Endothelial cell of umbilical vein (primary cell): ENCODE measurements at regions not wholly inside any gene's neighbourhood (a gene's known extent, or its start where the extent isn't known, plus 50 kb on each side); places are given as distances from the start of the nearest gene placed in this dataset.

Experiments
- BruUV-seq: library from RNA; stranded (reverse); fragments of 400-500 nt; replicated peaks from 2 replicates; lab custom pipeline; 2021; lab: Mats Ljungman, UMichigan
- CTCF ChIA-PET: fragments of 300-600, 350-600 bp; sonication (Branson Sonifier 250); formaldehyde crosslinking; loops from one replicate; lab custom pipeline; 2021; ENCODE audit warnings: antibody characterized with exemption, inconsistent platforms; lab: Charles Lee
- POLR2A ChIA-PET: fragments of 300-600, 350-600 bp; sonication (Branson Sonifier 250); formaldehyde crosslinking; loops from one replicate; lab custom pipeline; 2021; ENCODE audit warnings: antibody characterized with exemption, inconsistent platforms; lab: Charles Lee
- DNase-seq: peaks from one replicate; pipeline ENCODE4 v3.0.0-alpha.2; 2011; ENCODE audit warnings: low read depth, low spot score
- FAIRE-seq: peaks from 2 replicates; lab custom pipeline; 2011; peaks lifted over from hg19 to GRCh38; lab: Jason Lieb, UNC
- H2AFZ ChIP-seq: 2 replicates; pipeline ENCODE4 v1.6.0; 2012; ENCODE audit warnings: low read depth, low read length, control low read depth, inconsistent platforms
- H3K27ac ChIP-seq: 2 replicates; pipeline ENCODE4 v1.5.1; 2011; ENCODE audit warnings: low read depth, mild to moderate bottlenecking, control low read depth, low read length, moderate library complexity; ENCODE audit not compliant: insufficient read depth
- H3K27me3 ChIP-seq, 2 experiments: 2 replicates each; pipeline versions ENCODE4 v1.6.0 to v1.6.1; 2011; ENCODE audit warnings: low read length in 2 of 2, mixed read lengths in 1 of 2; ENCODE audit not compliant: control insufficient read depth in 2 of 2, insufficient read depth in 2 of 2
- H3K36me3 ChIP-seq, 2 experiments: 2 replicates in 1 of 2; 3 replicates in 1 of 2; pipeline ENCODE4 v1.5.1; 2011; ENCODE audit warnings: low read length in 2 of 2, mild to moderate bottlenecking in 1 of 2, moderate library complexity in 1 of 2; ENCODE audit not compliant: control insufficient read depth in 2 of 2, insufficient read depth in 2 of 2; ENCODE audit errors: extremely low read depth in 1 of 2
- H3K4me1 ChIP-seq: 3 replicates; pipeline ENCODE4 v1.5.1; 2011; ENCODE audit warnings: mild to moderate bottlenecking, low read length; ENCODE audit not compliant: control insufficient read depth, insufficient read depth; ENCODE audit errors: extremely low read depth
- H3K4me2 ChIP-seq: 2 replicates; pipeline ENCODE4 v1.6.1; 2011; ENCODE audit warnings: low read length, control low read depth, mixed read lengths; ENCODE audit not compliant: insufficient read depth
- H3K4me3 ChIP-seq, 3 experiments: fragments of 200-600 bp in 1 of 3; sonication (generic), shearing (Covaris generic) in 1 of 3; replicated peaks in 1 of 3; 2 replicates each; pipeline ENCODE4 v1.5.1; 2011 to 2016; ENCODE audit warnings: control low read depth in 3 of 3, low read length in 3 of 3, mild to moderate bottlenecking in 2 of 3, inconsistent platforms in 1 of 3, low read depth in 1 of 3, moderate library complexity in 1 of 3; ENCODE audit not compliant: insufficient read depth in 1 of 3
- H3K79me2 ChIP-seq: 2 replicates; pipeline ENCODE4 v1.6.0; 2012; ENCODE audit warnings: low read length, inconsistent platforms; ENCODE audit not compliant: control insufficient read depth, insufficient read depth
- H3K9ac ChIP-seq: replicated peaks from 2 replicates; pipeline ENCODE3; 2011; ENCODE audit warnings: low read length, control low read depth; ENCODE audit not compliant: insufficient read depth; ENCODE audit errors: extremely low read depth
- H3K9me1 ChIP-seq: replicated peaks from 3 replicates; pipeline ENCODE4 v1.6.0; 2011; ENCODE audit warnings: mild to moderate bottlenecking, low read length; ENCODE audit not compliant: control insufficient read depth, insufficient read depth; ENCODE audit errors: extremely low read depth
- H3K9me3 ChIP-seq: replicated peaks from 2 replicates; pipeline ENCODE4 v1.5.1; 2012; ENCODE audit warnings: low read length, inconsistent platforms; ENCODE audit not compliant: control insufficient read depth, insufficient read depth
- H4K20me1 ChIP-seq: replicated peaks from 2 replicates; pipeline ENCODE3; 2011; ENCODE audit warnings: mild to moderate bottlenecking, low read length; ENCODE audit not compliant: control insufficient read depth, insufficient read depth; ENCODE audit errors: extremely low read depth
- CTCF ChIP-seq, 2 donors: IDR thresholded peaks; 1 replicate in 1 of 2; 2 replicates in 1 of 2; pipeline ENCODE4 v1.5.1; 2011; ENCODE audit warnings: low read length in 2 of 2, mild to moderate bottlenecking in 2 of 2, moderate library complexity in 2 of 2, control low read depth in 1 of 2, inconsistent platforms in 1 of 2, low read depth in 1 of 2; ENCODE audit not compliant: insufficient read depth in 1 of 2; ENCODE audit errors: extremely low read depth in 1 of 2
- EZH2 ChIP-seq: IDR thresholded peaks from 2 replicates; pipeline ENCODE4 v1.6.1; 2012; ENCODE audit warnings: borderline replicate concordance, low read depth, mild to moderate bottlenecking, moderate library complexity, low read length, inconsistent platforms; ENCODE audit not compliant: severe bottlenecking
- FOS ChIP-seq: IDR thresholded peaks from 2 replicates; pipeline ENCODE4 v1.6.1; 2011; ENCODE audit warnings: mild to moderate bottlenecking, low read length, moderate library complexity, borderline replicate concordance; ENCODE audit not compliant: insufficient read depth
- GATA2 ChIP-seq: IDR thresholded peaks from 2 replicates; pipeline ENCODE4 v1.7.0; 2011; ENCODE audit warnings: low read depth, mild to moderate bottlenecking, moderate library complexity, mixed read lengths, low read length; ENCODE audit not compliant: insufficient read length, insufficient read depth
- JUN ChIP-seq: IDR thresholded peaks from 2 replicates; pipeline ENCODE4 v1.6.1; 2011; ENCODE audit warnings: borderline replicate concordance, low read depth; ENCODE audit not compliant: insufficient read length, insufficient read depth
- MYC ChIP-seq: IDR thresholded peaks from one replicate; pipeline ENCODE4 v1.6.1; 2011; ENCODE audit warnings: mild to moderate bottlenecking, low read depth, low read length
- POLR2A ChIP-seq: IDR thresholded peaks from 2 replicates; pipeline ENCODE4 v1.6.1; 2012; ENCODE audit warnings: low read depth, mild to moderate bottlenecking, control low read depth, low read length
- POLR2AphosphoS5 ChIP-seq: IDR thresholded peaks from 2 replicates; pipeline ENCODE4 v1.6.1; 2012; ENCODE audit warnings: low read depth, mild to moderate bottlenecking, control low read depth, low read length, moderate library complexity; ENCODE audit not compliant: insufficient read depth
- dilution Hi-C: fragments of 300-500 bp; cut with MboI; formaldehyde crosslinking; loops from one replicate; pipeline ENCODE4 v1.15.0; 2019; ENCODE audit warnings: low sequenced_read_pairs; ENCODE audit not compliant: extremely low pct_ligation_motif_present
- intact Hi-C: fragments of 100-400 bp; cut with micrococcal nuclease; formaldehyde crosslinking; loops from one replicate; pipeline ENCODE4 v1.10.0; 2022
- TF ChIP-seq, protein P1 (sequence below): IDR thresholded peaks from 2 replicates; pipeline ENCODE4 v1.6.1; 2011; ENCODE audit not compliant: insufficient read depth, insufficient read length

DNA sequence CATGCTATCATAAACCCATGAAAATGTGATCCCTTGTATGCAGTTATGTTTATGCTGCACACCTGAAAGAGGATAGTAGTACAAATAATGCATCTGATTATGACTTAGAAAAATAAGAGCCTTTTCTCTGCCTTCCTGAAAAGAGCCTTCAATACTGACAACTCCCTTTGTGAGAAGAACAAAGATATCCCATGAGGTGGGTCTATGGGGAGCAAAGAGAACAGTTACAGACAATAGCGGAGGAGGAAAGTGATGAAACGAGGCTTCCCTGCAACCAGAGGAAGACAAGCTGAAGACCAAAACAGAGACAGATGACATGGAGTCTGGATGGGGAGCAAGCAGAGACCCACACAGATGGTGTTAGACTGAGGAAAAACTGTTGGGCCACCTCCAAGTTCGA is 598.3 kb upstream of the PLXNA2 start:
- no TSS peak for BruUV-seq
- no peak for FAIRE-seq
- dilution Hi-C loops = no loop called here

More for the DNA sequence above, 598.3 kb upstream of the PLXNA2 start:
- DNase-seq = no peak
- Histone ChIP-seq H3K36me3 (no peaks in the 10 kb centered on the region), H3K79me2 (no peaks in the 10 kb centered on the region), H3K4me1 (no peaks in the 10 kb centered on the region), H3K4me3 (no peak overlapping the region), H3K27me3 (no peaks in the 10 kb centered on the region), H2AFZ (no peak overlapping the region), H3K9me1 (no peaks in the 10 kb centered on the region), H3K4me2 (no peak overlapping the region), H3K9ac (no peak overlapping the region), H3K9me3 (no peaks in the 10 kb centered on the region), H4K20me1 (no peaks in the 10 kb centered on the region), H3K27ac (no peak overlapping the region)
- ChIA-PET CTCF (no interaction called here), POLR2A (no interaction called here)
- no peak for TF ChIP-seq CTCF (IDR thresholded peaks at IDR 0.05; ENCODE audit: extremely low read depth in 1 of 2, insufficient read depth in 1 of 2, low read depth in 1 of 2, low read length in 2 of 2)
- TF ChIP-seq, protein P1, sequence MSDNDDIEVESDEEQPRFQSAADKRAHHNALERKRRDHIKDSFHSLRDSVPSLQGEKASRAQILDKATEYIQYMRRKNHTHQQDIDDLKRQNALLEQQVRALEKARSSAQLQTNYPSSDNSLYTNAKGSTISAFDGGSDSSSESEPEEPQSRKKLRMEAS = no peak
- TF ChIP-seq EZH2 = no peak
- TF ChIP-seq FOS = no peak
- no peak for TF ChIP-seq JUN
- no peak for TF ChIP-seq POLR2AphosphoS5
- no peak for TF ChIP-seq GATA2
- TF ChIP-seq POLR2A = no peak
- TF ChIP-seq MYC = no peak
- intact Hi-C loops = no loop called here
